NCI-H345 treated with DMSO at 0.1 percent for 48 hours (cell line): ENCODE measurements at regions not wholly inside any gene's neighbourhood (a gene's known extent, or its start where the extent isn't known, plus 50 kb on each side); places are given as distances from the start of the nearest gene placed in this dataset.

Experiments used
- DNase-seq: peaks from one replicate; lab custom pipeline; 2025; ENCODE audit not compliant: unreplicated experiment; lab: John Stamatoyannopoulos, UW

- no peak for DNase-seq
Observed at GRCh38 chr2:55102056-55102812, 52.0 kb upstream of the RTN4 start.

GRCh38 chr2:55101466-55101865 is 51.2 kb upstream of the RTN4 start:
- DNase-seq: no peak

GRCh38 chr2:55099878-55100820 is 49.9 kb upstream of the RTN4 start:
- no peak for DNase-seq
